NCI-H1930 (cell line): ENCODE measurements at regions not wholly inside any gene's neighbourhood (a gene's known extent, or its start where the extent isn't known, plus 50 kb on each side); places are given as distances from the start of the nearest gene placed in this dataset.

Source experiments
- DNase-seq, 2 experiments: peaks; one replicate each; lab custom pipeline; 2025; lab: John Stamatoyannopoulos, UW

DNA sequence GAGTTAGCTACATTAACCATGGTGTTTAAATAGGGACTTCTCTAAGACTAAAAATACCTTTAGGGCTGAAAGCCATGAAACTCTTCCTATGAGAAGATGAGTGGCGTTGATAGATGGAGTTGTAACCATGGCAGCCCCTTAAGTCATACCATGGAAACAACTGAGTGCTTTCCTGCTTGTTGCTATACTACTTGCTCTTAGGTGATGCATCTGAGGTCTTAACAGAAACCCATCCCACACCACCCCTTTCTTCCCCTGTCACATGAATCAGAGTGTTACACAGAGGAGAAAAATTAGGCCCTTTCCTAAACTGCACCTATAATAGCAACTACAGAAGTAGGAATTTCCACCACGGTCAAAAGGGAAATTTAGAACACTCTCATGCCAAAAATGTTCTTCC, 64.3 kb upstream of the ZC3H12C start:
- DNase-seq: no peak

- DNase-seq: no peak
These were observed 63.5 kb upstream of the ZC3H12C start for GRCh38 chr11:110029714-110030113.

- no peak for DNase-seq
These were observed 62.0 kb upstream of the ZC3H12C start for GRCh38 chr11:110031171-110031570.

DNA sequence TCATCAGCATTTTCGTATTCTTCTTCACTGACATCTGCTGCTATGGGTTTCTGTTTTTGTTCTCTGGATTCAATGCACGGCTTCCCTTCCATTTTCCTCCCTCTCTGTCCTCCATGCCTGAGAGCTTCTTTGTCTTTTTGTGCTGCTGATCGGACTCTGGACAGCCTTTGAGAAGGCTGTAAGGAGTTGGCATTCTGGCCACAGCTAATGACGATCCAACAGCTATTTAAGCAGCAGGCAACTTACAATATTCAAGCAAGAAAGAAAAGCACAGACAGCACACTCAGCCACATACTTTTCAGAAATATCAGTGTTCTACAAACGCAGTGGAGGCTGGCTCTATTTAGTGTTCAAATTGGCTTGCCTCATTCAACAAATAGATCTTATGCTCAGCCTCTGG, 60.9 kb upstream of the ZC3H12C start:
- no peak for DNase-seq

DNA sequence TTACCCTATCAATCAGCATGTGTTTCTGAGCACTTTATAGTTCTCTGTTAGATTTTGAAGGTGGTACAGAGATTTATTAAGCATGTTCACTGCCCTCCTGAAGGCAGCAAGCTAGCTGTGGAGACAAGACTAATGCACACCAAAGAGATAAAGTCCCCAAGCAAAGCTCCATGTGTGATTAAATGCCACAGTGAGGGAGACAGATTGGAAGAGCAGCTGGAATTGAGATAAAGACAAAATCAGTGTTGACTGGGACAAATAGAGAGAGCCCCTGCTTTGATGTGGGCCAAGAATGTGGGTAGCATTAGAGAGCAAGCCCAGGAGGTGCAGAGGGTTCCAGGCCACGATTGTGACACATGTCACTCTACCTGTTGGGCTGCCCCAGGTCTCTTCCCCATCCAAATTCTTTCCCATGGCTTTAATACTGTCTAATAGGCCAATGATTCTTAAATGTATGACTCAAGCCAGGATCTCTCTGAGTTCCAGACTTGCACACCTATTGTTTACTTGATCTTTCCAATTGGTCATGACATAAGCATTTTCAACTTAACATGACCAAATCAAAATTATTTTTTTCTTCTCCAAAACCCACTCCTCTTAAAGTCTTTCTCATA, 60.1 kb upstream of the ZC3H12C start:
- no peak for DNase-seq

DNA sequence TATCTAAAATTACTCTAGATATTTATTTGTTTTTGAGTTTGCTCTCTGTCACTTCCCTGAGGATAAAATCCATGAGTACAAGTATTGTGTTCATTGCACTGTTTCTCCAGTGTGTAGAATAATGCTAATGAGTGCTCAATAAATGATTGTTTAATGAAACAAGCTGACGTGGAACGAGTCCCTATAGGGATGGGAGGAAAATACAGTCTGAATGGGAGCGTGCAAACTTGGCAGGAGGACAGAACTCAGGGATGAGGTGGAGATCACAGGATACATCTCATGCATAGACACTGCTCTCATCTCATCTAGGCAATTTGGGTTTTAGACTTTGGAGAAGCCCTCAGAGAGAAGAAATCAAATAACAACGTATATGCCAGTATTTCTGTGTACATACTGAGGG, 58.4 kb upstream of the ZC3H12C start:
- no peak for DNase-seq

DNA sequence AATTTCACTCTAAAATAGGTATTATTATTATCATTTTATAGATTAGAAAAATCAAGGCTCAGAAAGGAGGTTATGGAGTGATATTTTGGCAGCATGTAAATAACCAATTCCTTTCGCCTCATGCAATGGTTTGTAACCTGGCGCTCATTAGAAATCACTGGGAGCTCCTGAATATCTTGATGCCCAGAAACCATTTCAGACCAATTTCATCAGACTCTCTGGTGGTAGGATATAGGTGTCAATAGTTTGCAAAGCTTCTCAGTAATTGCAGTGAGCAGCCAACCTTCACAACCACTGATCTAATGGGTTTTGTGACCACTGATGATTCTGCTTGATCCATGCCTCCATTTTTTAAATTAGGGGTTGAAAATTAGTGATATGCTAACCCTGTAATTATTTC, 57.8 kb upstream of the ZC3H12C start:
- peak in 1 of 2 experiments; percentile 50 for DNase-seq

DNA sequence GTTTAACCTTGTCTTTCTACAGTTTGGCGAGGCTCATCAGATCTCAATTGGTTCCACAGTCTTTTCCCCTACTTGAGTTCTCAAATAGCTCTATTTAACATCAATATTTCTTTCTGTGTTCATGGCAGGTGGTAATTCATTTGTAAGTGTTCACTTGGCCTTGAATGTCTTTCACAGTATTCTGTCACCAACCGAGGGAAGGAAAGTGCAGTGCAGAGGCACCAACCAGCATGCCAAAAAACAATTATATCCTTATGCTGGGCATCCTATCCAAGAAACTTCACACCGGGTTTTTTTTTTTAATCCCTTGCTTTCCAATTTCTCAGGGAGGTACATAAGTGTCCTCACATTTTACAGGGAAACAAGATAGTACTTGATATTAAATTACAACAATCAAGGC, 55.0 kb upstream of the ZC3H12C start:
- no peak for DNase-seq
